SK-N-MC (cell line): ENCODE measurements at regions not wholly inside any gene's neighbourhood (a gene's known extent, or its start where the extent isn't known, plus 50 kb on each side); places are given as distances from the start of the nearest gene placed in this dataset.

ENCODE experiments used
- DNase-seq: peaks from one replicate; pipeline ENCODE4 v3.0.0-alpha.2; 2011; ENCODE audit warnings: low read depth, low spot score
- H3K27ac ChIP-seq: fragments of 200-600 bp; sonication (generic); 2 replicates; pipeline ENCODE4 v1.5.1; 2016; ENCODE audit warnings: mixed run types
- H3K36me3 ChIP-seq: fragments of 200-600 bp; sonication (generic); 2 replicates; pipeline ENCODE4 v1.6.1; 2017; ENCODE audit warnings: antibody characterized with exemption, low read length, mixed read lengths; ENCODE audit not compliant: insufficient read depth
- H3K4me3 ChIP-seq: fragments of 200-600 bp; sonication (generic); 2 replicates; pipeline ENCODE4 v1.5.1; 2016
- H3K9ac ChIP-seq: fragments of 200-600 bp; sonication (generic); 2 replicates; pipeline ENCODE4 v1.8.0; 2017; ENCODE audit warnings: mixed run types, mixed read lengths; ENCODE audit not compliant: insufficient read length
- H3K9me3 ChIP-seq: fragments of 200-600 bp; sonication (generic); 2 replicates; pipeline ENCODE4 v1.6.1; 2017; ENCODE audit warnings: low read depth, mild to moderate bottlenecking, antibody characterized with exemption, low read length, moderate library complexity, mixed read lengths
- EZH2 ChIP-seq: fragments of 200-600 bp; sonication (generic); IDR thresholded peaks from one replicate; pipeline ENCODE4 v1.6.1; 2017; ENCODE audit warnings: antibody characterized with exemption
- FOXP2 ChIP-seq: optimal IDR thresholded peaks from 2 replicates; pipeline ENCODE3; 2011; ENCODE audit warnings: mild to moderate bottlenecking, moderate library complexity; ENCODE audit not compliant: insufficient read depth; ENCODE audit errors: extremely low read length, control extremely low read depth
- POLR2AphosphoS5 ChIP-seq: IDR thresholded peaks from 2 replicates; pipeline ENCODE4 v1.6.1; 2012; ENCODE audit warnings: mild to moderate bottlenecking, low read depth, low read length, borderline replicate concordance

DNA sequence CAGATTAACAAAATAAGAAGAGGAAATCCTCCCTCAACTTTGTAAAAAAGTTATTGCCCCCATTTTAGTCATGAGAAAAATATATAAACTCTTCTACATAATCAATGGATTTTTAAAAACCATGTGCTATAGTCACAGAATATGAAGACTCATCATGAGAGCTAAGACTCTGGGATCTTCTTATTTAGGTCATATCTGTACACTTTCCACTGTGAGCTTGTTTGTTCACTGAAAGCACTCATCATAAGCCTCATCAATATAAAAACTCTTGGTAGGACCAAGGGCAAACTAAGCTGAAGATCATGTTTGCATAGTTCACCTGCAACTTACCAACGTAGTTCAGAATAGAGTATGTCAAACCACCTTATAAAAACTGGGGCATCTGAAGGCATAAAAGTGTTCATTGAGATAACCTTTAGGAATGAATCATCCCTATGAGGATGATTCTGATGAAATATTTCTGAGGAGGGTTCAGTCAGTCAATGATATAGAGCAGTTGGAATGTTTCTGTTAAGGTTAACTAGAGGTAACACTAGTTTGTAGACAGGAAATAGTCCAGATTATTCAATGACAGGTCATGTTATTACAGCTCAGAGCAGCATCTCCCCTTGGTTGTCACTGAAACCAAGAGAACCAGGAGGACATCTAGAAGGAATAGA, 289.9 kb upstream of the SMC2 start:
- TF ChIP-seq POLR2AphosphoS5: no peak
- TF ChIP-seq EZH2: no peak
- TF ChIP-seq FOXP2: no peak
- H3K36me3 ChIP-seq: no peaks in the 10 kb centered on the region
- no peak overlapping the region for H3K9ac ChIP-seq
- no peak overlapping the region for H3K27ac ChIP-seq
- no peaks in the 10 kb centered on the region for H3K9me3 ChIP-seq
- H3K4me3 ChIP-seq: no peak overlapping the region
- DNase-seq: no peak

DNA sequence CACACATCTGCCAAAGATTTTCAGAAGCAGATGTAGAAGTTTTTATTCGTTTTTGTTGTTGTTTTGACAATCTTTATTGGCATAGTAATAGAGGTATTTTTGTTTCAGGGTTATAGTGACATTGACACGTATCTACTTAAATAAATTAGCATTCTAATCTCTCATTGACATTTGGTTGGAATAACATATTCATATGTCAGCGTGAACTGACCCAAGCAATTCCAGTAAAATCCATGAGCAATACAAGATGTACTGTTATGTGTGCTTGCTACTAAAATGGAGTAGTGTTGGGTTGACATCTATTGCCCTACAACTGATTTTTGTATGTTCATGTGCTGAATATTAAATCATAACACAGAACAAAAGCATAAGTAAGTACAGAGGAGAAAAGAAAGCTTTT, 284.4 kb upstream of the SMC2 start:
- DNase-seq: no peak
- TF ChIP-seq POLR2AphosphoS5 (no peak), FOXP2 (no peak), EZH2 (no peak)
- Histone ChIP-seq H3K9ac (no peak overlapping the region), H3K9me3 (no peaks in the 10 kb centered on the region), H3K4me3 (no peak overlapping the region), H3K36me3 (no peaks in the 10 kb centered on the region), H3K27ac (no peak overlapping the region)

DNA sequence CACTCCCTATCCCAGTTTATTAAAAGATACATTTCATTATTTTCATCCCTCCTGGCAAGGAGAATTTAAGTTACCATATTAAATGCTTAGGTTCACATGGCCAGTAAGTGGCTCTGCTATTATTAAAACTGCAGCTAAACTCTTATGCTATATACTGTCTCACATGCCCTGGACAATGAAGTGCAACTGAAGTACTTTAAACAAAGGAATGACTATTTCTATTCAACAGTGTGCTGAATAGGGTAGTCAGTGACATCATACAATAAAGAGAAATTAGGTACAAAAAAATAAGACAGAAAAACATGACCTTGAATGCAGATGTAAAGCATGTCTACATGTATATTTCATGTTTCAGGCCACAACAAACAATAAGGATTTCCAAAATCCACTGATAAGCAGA, 282.6 kb upstream of the SMC2 start:
- Histone ChIP-seq H3K36me3 (no peaks in the 10 kb centered on the region), H3K9ac (no peak overlapping the region), H3K4me3 (no peak overlapping the region), H3K27ac (no peak overlapping the region), H3K9me3 (no peaks in the 10 kb centered on the region)
- DNase-seq: no peak
- no peak for TF ChIP-seq POLR2AphosphoS5

DNA sequence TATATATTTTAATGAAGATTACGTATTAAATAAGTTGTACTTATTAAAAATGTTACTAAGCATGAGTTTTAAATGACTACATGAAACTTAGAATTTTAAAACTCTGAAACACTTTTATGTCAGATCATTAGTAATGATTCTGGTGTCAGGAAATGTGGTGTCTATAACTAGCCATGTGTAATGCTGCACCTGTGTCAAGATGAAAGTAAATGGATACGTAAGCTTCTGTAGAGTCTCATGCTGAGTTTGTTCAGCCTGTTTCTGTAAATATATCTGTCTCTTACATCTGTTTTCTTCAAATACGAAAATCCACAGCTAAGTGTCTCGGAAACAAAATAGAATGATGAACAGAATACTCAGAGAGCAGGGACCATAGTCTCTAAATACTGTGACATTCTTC, 278.0 kb upstream of the SMC2 start:
- H3K9me3 ChIP-seq: no peaks in the 10 kb centered on the region
- no peak overlapping the region for H3K9ac ChIP-seq
- TF ChIP-seq FOXP2: no peak
- no peak for TF ChIP-seq EZH2
- no peak for TF ChIP-seq POLR2AphosphoS5
- H3K27ac ChIP-seq: no peak overlapping the region
- no peak for DNase-seq
- H3K4me3 ChIP-seq: no peak overlapping the region
- H3K36me3 ChIP-seq: no peaks in the 10 kb centered on the region

DNA sequence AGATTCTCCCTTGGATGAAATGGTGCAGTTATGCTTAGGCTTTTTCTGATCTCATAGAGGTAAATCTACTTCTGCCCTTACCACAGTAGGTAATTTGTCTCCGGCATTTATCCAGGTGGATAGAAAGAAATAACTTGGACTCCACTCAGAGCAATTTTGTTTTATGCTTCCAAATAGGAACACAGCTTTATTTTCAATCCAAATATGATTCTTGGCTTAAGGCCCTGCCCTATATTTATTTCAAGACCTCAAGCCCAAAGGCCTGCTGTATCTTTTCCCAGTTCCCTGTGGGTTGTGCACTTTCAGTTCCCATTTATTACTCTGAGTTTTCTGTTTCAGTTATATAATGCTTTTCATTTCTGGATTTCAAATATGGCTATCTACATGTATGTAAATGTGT, 274.2 kb upstream of the SMC2 start:
- no peak for DNase-seq
- TF ChIP-seq EZH2 (no peak), POLR2AphosphoS5 (no peak), FOXP2 (no peak)

DNA sequence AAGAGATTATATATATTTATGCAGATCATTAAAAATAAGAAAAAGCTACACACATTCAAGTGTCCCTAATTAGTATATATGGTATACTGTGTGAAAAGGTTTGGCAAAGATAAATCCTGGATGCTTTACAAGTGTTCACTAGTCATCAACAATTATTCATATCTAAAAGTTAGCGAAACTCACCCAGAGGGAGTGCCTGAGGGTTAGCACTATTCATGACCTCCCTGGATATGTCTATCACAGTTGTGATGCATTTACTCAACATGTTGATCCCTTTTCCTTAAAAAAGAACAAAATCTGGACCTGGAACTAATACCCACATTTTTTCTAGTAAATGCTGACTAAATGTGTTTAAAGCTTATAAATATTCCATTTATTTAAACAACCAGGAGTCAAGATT, 273.0 kb upstream of the SMC2 start:
- H3K4me3 ChIP-seq: no peak overlapping the region
- H3K9ac ChIP-seq: no peak overlapping the region
- no peak for TF ChIP-seq POLR2AphosphoS5
- no peak for TF ChIP-seq FOXP2
- TF ChIP-seq EZH2: no peak
- H3K27ac ChIP-seq: no peak overlapping the region
- H3K9me3 ChIP-seq: no peaks in the 10 kb centered on the region
- DNase-seq: peak; percentile 6
- no peaks in the 10 kb centered on the region for H3K36me3 ChIP-seq

More for the DNA sequence above, 274.2 kb upstream of the SMC2 start:
- no peaks in the 10 kb centered on the region for H3K9me3 ChIP-seq
- no peak overlapping the region for H3K27ac ChIP-seq
- H3K36me3 ChIP-seq: no peaks in the 10 kb centered on the region
- H3K9ac ChIP-seq: no peak overlapping the region
- no peak overlapping the region for H3K4me3 ChIP-seq

DNA sequence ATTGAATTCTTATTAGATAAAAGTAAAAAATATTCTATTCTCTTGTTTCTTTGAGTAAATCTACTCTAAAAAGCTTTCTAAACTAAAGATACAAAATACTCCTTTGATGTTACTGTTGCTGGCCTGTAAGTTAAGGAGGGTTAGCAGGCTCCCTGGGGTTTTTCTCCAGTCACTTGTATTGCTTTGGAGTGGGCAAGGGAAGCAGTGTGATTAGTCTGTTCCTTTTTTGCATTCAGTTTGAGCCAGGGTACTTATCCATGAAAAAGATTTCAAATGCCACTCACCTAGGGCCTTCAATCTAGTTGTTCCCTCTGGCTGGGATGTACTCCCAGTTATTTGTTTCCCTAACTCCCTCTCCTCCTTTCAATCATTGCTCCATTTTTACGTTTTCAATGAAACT, 256.2 kb upstream of the SMC2 start:
- DNase-seq: no peak
- TF ChIP-seq POLR2AphosphoS5: no peak
- no peak for TF ChIP-seq FOXP2
- no peak for TF ChIP-seq EZH2
- H3K9me3 ChIP-seq: no peaks in the 10 kb centered on the region
- H3K9ac ChIP-seq: no peak overlapping the region
- no peaks in the 10 kb centered on the region for H3K36me3 ChIP-seq
- H3K4me3 ChIP-seq: no peak overlapping the region
- no peak overlapping the region for H3K27ac ChIP-seq

DNA sequence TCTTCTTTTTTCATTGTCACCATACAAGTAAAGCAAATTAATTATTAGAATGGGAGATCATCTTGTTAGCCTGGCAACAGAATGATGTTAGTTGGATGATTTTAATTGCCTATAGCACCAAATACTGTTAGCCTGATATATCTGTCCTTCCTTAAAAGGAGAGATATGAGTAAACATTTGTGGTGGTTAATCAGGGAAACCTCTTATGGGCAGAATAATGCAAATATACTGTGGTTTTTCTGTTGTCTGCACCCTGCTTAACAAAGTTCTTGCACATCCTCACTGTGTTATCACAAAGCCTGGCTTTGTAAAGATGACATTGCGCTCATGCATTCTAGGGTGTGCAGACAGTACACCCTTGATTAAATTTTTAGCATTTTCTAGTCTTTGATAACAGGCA, 254.9 kb upstream of the SMC2 start:
- TF ChIP-seq EZH2 (no peak), POLR2AphosphoS5 (no peak), FOXP2 (no peak)
- Histone ChIP-seq H3K27ac (no peak overlapping the region), H3K9me3 (no peaks in the 10 kb centered on the region), H3K9ac (no peak overlapping the region), H3K4me3 (no peak overlapping the region), H3K36me3 (no peaks in the 10 kb centered on the region)
- DNase-seq: no peak

DNA sequence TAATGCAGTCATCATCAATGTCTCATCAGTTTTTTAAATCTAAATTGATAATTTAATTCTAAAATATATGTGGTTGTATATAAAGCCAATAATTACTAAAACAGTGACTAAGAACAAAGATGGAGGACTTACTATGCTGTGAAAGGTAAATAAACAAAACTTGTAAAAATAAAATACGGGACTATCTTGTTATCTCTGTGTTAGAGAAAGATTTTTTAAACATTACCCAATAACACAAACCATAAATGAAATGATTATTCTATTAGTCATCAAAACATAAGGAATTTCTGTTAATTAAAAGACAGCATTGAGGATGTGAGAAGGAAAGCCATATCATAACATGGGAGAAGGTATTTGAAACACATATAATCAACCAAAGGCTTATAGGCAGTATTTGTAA, 226.2 kb upstream of the SMC2 start:
- DNase-seq: no peak
- H3K9me3 ChIP-seq: no peaks in the 10 kb centered on the region
- TF ChIP-seq POLR2AphosphoS5 (no peak), EZH2 (no peak), FOXP2 (no peak)
- no peak overlapping the region for H3K4me3 ChIP-seq
- no peak overlapping the region for H3K9ac ChIP-seq
- no peak overlapping the region for H3K27ac ChIP-seq
- H3K36me3 ChIP-seq: no peaks in the 10 kb centered on the region
